GM18499 (cell line): ENCODE measurements at regions not wholly inside any gene's neighbourhood (a gene's known extent, or its start where the extent isn't known, plus 50 kb on each side); places are given as distances from the start of the nearest gene placed in this dataset.
"Not testable (repeated sequence)": the region's sequence is repeated elsewhere in the genome, so short reads cannot be mapped to it uniquely, and the experiment has no call there.

Experiments used
- ATAC-seq: cut with Tn5 transposase; IDR thresholded peaks from one replicate; pipeline ENCODE4 v1.9.1; 2021; ENCODE audit warnings: moderate number of reproducible peaks; ENCODE audit not compliant: insufficient read depth, unreplicated experiment

DNA sequence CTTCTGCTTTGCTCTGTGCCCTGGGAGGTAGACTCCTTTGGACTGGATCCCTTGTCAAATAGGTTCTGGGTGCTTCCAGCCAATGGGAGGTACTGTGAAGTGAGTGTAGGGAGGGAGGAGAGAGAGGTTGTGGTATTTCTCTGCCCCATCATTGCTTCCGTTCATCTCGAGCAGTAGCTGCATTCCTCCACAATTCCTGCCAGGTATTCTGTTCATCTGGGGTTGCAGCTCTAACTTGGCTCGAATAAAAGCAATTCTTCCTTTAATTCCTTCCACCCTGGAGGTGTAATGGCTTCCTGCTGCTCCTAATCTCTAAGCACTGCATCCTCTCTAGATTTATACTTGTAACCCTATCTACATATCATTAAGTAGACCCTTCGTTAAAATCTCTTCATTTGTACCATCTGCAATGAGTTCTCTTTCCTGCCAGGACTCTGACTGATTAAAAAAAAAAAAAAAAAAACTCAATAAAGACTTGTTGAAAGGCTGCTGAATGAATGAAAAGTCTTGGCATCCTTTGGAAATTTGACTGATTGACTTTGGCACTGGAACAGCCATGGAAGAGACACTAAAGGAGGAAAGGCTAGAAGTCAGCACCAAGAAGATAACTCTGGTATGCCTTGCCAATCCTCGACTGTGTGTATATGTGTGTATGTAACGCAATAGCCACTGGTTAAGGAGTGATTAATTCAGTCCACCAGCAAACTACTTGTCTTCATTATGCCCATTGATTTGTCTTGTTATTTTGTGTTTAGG, 616.9 kb upstream of the SOX9 start:
- no peak for ATAC-seq

DNA sequence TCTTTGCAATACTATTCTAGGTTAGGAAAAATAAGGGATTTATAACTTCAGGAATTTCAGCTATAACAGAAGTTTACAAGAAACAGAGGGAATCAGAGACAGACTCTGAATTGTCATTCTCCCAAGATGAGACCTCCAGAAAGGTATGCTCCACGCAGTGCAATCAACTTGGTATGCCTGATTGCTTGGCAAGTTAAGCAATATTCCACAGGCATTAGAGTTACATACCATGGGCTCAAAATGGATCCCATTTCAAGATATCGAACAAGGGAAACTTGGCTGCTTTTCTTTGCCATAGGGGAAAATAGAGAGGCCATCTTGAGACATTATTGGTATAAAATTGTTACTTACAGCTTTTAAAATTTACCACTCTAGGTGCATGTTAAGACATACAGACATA, 615.6 kb upstream of the SOX9 start:
- ATAC-seq = no peak

DNA sequence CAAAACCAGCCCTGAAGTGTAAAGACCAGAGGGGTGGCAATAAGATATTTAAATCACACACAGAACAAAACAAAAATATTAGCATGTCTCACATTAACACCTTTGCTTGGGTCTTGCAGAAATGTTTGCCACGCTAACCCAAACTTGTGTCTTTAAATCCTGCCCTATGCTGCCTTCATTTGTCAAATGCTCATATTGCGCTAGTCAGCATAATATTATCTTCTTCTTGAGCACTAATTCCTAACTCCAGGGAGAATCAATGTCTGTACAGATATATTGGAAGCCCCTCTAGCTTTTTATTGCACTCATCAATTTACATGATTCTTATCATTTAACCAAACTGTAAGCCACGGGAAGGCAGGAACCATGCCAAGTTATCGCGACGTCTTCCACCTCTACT, 614.8 kb upstream of the SOX9 start:
- no peak for ATAC-seq

DNA sequence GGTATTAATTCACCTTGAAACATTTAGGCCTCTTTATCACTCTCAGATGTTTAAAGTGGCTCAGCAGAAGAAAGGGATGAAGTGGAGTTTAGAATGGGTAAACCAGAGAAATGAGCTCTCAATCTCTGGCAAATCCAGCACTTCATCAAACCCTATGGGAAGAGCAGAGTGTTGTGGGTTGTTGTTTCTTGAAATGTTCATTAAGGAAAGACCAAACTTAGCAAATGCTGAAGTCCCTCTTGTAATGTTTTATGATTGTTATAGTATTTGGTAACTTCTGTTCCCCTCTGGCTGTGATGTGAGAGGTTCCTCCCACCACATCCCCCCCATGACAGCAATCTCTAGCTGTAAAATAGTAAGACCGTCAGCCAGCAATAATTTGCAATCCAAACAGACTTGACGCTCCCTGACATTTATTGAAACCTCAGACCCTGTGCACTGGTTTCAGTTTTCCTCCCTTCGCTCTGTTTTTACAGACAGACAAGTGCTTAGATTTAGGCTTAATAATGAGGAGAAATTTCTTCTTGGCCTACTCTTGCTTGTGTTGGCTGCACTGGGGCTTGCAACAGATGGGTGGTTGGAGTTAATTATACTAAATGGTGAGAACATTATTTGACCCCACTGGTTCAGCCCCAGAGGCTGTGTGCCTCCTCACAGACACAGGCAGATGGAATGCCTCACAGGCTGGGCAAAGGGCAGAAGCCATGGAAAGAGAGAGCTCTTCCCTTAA, 609.4 kb upstream of the SOX9 start:
- ATAC-seq = no peak

DNA sequence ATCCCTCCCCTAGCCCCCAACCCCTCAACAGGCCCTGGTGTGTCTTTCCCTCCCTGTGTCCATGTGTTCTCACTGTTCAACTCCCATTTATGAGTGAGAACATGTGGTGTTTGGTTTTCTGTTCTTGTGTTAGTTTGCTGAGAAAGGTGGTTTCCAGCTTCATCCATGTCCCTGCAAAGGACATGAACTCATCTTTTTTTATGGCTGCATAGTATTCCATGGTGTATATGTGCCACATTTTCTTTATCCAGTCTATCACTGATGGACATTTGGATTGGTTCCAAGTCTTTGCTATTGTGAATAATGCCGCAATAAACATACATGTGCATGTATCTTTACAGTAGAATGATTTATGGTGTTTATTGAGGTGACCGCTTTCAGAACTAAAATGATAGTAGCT, 607.1 kb upstream of the SOX9 start:
- not testable (repeated sequence) for ATAC-seq

DNA sequence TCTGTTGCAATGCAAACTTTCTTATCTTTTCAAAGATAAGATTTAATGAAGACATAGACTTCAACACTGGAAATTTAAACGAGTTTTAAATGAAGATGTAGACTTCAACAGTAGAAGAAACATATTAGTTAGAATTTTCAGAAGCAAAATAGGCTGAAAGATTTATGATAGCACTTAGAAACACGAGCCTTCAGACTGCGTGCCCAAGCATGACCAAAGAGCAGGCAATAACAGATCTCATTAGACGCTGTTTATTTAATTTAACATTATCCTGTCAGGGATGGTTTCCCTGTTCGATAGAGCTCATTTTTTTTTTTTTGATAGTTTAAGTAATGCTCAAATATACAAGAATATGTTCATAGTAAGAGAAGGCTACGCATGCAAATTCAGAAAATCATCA, 604.7 kb upstream of the SOX9 start:
- no peak for ATAC-seq

DNA sequence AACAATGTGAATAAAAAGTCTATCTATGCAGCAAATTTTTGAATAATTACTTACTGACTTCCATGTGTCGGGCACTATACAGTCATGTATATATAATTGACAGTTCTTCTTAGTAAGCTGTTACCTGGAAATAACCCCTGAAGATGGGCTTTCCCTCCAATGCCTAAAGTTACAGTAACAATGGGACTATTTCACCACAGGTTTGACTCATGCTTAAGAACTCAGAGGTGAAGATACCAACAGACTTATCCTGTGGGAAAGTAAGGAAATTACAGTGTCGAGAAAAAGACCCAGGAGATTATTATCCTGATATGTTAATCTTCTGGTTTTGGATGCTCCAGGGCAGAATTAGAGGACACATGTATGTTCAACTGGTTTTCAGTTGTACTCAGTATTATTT, 601.5 kb upstream of the SOX9 start:
- ATAC-seq = no peak

DNA sequence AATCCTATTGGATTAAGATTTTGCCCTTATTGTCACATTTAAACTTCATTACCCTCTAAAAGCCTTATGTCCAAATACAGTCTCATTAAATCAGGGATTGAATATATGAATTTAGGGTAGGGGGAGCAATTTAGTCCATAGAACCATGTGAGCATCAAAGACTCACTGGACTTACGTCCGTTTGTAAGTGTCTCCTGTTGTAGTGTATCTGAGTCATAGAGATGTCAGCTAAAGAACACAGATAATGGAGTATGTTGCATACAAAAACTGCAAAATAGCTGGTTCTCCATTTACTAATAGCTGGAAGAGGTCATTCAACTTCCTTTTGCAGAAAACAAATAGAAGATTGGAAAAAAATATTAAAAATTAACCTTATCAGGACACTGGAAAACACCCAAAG, 599.1 kb upstream of the SOX9 start:
- no peak for ATAC-seq

DNA sequence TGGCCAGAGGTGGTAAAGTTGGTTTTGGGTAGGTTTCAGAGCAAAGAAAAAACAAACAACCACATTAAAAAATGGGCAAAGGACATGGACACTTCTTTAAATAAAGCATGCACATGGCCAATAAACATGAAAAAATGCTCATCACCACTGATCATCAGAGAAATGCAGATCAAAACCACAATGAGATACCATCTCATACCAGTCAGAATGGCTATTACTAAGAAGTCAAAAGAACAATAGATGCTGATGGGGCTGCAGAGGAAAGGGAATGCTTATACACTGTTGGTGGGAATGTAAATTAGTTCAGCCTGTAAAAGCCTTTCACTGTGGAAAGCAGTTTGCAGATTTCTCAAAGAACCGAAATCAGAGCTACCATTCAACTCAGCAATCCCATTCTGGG, 598.4 kb upstream of the SOX9 start:
- ATAC-seq = no peak

DNA sequence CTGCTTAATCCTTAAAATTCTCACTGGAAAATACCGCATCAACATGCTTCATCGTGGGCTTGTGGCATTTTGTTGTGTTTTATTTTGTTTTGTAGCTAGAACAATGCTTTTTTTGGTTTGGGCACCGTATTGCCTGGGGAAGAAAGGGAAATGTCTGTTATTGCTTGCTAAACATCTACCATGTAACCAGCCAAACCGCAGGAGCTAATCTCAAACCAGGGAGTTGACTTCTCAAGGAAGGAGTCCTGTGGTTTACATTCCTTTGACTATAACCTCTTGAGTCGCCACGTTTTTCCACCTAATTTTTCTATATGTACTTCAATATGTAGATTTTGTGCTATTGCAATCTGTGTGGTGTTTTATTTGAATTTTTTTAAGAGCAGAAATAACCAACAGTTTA, 593.5 kb upstream of the SOX9 start:
- ATAC-seq = no peak

DNA sequence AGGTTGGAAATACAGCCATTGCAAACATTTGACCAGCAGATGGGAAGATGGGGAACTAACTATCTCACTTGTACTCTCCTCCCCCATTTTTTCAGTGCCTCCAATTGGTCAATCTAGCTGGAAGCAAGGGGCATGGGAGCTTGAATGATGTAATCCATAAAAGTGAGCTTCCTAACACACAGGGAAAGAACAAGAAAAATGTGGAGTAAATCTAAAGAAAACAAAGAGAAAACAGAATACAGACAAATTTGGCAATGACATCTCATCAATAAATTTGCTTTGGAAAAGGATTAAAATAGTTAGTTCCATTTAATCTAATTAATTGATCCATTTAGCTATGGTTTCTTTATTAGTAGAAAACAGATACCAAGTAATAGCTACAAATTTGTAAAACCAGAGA, 592.6 kb upstream of the SOX9 start:
- ATAC-seq = no peak

DNA sequence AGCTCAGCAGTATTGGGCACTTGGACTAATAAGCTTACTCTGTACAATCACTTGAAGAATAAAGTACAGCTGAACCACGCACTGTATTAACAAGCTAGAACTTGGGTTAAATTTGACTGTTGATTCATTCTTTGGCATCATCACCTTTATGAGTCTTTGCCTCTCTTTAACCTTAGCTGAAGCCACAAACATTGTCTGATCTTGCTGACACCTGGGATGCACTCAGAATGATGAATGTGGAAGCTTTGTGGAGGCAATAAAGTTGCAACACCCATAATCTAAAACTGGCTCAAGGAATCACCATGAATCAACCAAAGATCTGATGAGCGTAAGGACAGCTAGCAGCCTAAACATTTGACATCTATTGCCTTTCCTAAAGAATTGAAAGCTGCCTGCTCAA, 590.6 kb upstream of the SOX9 start:
- no peak for ATAC-seq

DNA sequence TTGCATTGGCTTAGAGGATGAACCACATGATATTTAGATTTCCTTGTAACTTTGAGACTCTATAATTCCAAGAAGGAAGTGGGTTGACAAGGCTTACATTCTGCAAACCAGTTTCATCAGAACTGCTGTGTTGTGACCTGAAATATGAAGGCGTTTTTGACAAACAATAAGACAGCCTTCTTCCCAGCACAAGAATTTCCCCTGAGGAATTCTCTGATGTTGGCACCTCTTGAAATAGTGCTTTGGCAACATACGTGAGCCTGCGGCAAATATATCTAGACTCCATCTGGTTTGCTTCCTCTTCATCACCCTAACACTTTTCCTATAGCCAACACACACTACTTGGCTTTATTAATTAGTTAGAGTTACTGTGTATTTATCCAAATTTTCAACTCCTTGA, 585.5 kb upstream of the SOX9 start:
- no peak for ATAC-seq

DNA sequence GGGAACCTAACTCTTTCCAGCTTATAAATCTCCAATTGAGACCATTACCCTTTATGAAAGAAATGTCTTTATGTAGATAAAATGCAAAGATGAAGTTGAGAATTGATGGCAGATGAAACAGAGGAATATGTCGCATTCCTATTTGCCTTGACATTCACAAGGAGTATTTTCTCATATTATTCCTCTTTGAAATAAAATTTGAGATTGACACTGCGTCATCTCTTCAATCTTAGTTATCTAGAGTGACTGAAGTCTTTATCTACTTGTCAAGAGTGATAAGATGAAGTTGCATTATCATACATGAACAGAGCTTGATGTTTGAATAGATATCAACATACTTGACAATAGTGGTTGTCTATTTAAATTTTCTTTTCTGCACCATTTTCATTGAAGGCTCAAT, 574.4 kb upstream of the SOX9 start:
- no peak for ATAC-seq

DNA sequence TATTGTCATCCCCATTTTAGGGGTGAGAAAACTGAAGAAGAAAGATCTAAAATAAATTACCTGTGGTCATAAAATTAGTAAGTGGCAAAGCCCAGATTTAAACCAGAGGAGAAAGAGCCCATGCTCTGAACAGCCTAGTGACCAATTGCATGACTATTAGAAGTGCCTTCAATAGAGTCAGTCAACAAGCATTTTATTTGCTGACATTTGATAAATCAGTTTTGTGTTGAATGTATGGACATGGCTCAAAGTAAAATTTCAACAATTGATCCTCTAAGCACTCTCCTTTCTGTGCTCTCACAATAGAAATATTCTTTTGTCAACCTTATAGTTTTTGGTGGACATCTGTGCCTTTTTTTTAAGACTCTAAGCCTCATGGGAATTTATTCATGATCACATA, 572.9 kb upstream of the SOX9 start:
- ATAC-seq = no peak

DNA sequence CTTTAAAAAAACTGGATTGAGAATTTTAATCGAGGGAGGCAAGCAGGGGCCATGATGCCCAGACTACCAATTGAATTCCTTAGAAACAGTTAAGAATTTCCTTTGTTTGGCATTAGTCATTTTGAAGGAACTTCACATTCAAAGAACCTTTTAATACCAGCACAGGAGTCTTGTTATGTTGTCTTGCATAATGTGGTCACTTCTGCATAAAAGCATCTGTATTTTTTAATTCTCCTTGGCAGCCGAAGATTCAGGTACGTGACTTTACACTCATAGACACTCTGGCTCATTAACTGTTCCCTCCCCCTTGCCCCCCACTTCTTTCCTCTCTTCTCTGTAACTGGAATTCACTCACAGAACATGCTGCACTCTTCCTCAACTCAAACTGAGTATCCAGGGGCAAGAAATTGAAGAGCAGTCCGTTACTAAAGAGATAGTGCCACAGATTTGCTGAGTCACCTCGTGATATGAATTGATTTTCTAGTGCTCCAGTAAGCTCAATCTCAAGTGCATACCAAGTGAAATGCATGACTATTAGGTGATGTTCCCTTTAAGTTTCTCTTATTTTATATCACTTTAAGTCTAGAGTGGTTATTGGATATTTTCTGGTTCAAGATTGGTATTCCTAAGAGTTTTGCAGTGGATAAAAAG, 572.2 kb upstream of the SOX9 start:
- ATAC-seq = no peak

DNA sequence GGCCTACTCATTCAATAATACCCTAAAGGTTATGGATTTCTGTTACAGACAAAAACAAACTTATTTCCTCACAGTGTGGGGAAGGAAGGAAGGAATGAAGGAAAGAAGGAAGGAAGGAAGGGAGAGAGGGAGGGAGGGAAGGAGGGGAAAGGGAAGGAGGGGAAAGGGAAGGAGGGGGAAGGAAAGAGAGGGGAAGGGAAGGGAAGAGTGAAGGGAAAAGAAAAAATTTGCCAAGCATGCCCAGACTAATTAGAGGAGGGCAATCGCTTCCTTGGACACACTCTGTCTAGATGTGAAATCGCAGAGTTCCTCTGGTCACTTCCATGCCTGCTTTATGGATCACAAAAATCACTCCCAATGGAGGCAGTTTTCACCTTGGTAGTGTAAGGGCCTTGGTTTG, 570.1 kb upstream of the SOX9 start:
- ATAC-seq = no peak

DNA sequence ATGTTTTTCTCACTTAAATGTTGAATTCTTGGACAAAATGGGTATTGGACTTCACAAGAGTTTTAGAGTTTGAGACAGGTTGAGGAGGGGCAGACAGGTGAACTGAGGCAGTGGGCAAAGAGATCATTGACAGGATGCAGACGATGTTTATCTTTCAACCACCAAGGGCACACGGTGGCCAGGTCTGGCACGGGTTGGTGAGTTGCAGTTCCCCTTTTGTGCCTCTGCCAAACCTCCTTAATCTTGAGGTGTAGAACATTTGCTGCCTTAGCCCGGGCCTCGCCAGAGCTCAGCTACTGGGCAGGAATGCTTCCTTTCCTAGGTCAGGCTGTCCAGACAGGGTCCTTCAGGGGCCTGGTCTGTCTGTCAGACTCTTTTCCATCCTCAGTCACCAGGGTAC, 567.4 kb upstream of the SOX9 start:
- no peak for ATAC-seq

DNA sequence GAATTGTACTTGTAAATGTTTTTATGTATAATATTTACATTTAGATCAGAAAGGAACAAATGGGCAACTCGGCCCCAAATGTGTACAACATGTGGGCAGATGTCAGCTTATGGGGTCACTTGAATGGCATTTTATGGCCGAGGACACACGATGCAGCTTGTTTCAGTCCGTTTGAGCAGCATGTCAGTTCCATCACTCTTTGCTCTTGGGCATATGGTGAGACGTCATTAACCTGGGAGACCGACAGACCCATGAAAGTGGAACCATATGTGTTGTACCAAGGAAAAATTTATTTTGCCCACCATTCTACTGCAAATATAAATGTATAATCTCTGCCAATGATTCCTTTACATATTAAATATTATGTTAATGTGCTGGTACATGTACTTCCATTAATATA, 561.9 kb upstream of the SOX9 start:
- no peak for ATAC-seq

DNA sequence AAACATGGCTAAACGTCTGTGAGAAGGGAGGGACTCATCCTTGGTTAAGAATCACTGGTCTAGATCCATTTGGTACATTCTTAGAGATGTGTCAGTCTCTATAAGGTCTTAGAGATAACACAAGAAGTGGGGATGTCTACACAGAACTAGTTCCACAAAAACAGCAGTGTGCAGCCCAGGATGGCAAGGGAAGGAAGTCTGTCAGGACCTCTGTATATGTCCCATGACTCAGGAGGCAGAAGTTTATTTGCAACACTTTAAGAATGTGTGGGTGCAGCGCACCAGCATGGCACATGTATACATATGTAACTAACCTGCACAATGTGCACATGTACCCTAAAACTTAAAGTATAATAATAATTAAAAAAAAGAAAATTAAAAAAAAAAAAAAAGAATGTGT, 548.5 kb upstream of the SOX9 start:
- ATAC-seq = no peak

DNA sequence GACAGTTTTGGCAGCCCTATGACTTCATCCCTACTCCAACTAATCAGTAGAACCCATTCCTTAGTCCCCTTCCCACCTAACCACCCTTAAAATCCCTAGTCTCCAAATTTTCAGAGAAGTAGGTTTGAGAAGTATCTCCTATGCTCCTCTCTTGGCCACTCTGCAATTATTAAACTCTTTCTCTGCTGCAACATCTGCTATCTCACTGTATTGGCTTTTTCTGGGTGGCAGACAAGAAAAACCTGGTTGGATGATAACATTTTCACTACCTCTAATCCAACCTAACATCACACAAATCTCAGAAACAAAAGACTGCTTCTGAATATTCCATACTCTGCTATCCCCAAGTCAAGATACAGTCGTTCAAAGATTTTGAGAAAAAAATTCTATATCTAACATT, 542.4 kb upstream of the SOX9 start:
- no peak for ATAC-seq

DNA sequence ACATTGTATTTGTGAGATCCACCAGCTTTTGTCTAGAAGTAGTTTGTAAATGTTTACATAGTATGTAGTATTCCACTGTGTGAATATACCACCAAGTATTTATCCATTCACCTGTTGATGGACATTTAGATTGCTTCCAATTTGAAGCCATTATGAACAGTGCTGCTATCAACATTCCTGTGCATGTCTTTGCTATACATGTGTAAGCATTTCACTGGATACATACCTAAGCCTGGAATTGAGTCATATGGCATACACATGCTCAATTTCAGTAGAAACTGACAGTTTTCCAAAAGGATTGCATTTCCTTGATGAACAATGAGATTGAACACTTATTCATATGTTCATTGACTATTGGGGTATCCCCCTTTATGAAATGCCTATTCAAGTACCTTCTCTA, 540.6 kb upstream of the SOX9 start:
- no peak for ATAC-seq
